HFF-Myc (cell line): ENCODE measurements at regions not wholly inside any gene's neighbourhood (a gene's known extent, or its start where the extent isn't known, plus 50 kb on each side); places are given as distances from the start of the nearest gene placed in this dataset.
"Not testable (repeated sequence)": the region's sequence is repeated elsewhere in the genome, so short reads cannot be mapped to it uniquely, and the experiment has no call there.

Experiments used
- DNase-seq: peaks from one replicate; pipeline ENCODE4 v3.0.0-alpha.2; 2011; ENCODE audit warnings: low read depth; ENCODE audit errors: extremely low read depth
- H3K4me3 ChIP-seq: replicated peaks from 2 replicates; pipeline ENCODE4 v1.5.1; 2011; ENCODE audit warnings: low read depth, mild to moderate bottlenecking, control low read depth, low read length
- CTCF ChIP-seq: IDR thresholded peaks from 2 replicates; pipeline ENCODE4 v1.5.1; 2012; ENCODE audit warnings: mild to moderate bottlenecking, low read depth, low read length, control low read depth; ENCODE audit errors: missing control alignments

GRCh38 chr5:92050970-92051369, 667.9 kb upstream of the ARRDC3 start:
- no peak for TF ChIP-seq CTCF
- H3K4me3 ChIP-seq, result no peak overlapping the region
- no peak for DNase-seq

GRCh38 chr5:92041911-92042660, 659.0 kb upstream of the ARRDC3 start:
- DNase-seq, result no peak
- no peak for TF ChIP-seq CTCF
- H3K4me3 ChIP-seq, result no peak overlapping the region

GRCh38 chr5:92041206-92041605, 658.1 kb upstream of the ARRDC3 start:
- H3K4me3 ChIP-seq, result no peak overlapping the region
- no peak for TF ChIP-seq CTCF
- DNase-seq, result no peak

- DNase-seq, H3K4me3 ChIP-seq: not testable (repeated sequence)
Measured at GRCh38 chr5:92029792-92030191, 646.7 kb upstream of the ARRDC3 start.

- no peak for DNase-seq
- no peak overlapping the region for H3K4me3 ChIP-seq
- TF ChIP-seq CTCF, result no peak
Measured at GRCh38 chr5:92023555-92023954, 640.4 kb upstream of the ARRDC3 start.

- no peak for TF ChIP-seq CTCF
Measured at GRCh38 chr5:92023141-92023471, 640.0 kb upstream of the ARRDC3 start.

GRCh38 chr5:92022415-92023140, 639.5 kb upstream of the ARRDC3 start:
- TF ChIP-seq CTCF, result no peak
- no peak for DNase-seq

More at GRCh38 chr5:92023141-92023471, 640.0 kb upstream of the ARRDC3 start:
- no peak overlapping the region for H3K4me3 ChIP-seq
- no peak for DNase-seq

More at GRCh38 chr5:92022415-92023140, 639.5 kb upstream of the ARRDC3 start:
- no peak overlapping the region for H3K4me3 ChIP-seq
